Kidney capillary endothelial cell (primary cell): ENCODE measurements at regions not wholly inside any gene's neighbourhood (a gene's known extent, or its start where the extent isn't known, plus 50 kb on each side); places are given as distances from the start of the nearest gene placed in this dataset.
A peak's percentile ranks its signal among the peaks of the same experiment; 100 is the strongest.

ENCODE experiments used
- DNase-seq: peaks from one replicate; pipeline ENCODE4 v3.0.0-alpha.2; 2018; ENCODE audit warnings: low spot score

DNA sequence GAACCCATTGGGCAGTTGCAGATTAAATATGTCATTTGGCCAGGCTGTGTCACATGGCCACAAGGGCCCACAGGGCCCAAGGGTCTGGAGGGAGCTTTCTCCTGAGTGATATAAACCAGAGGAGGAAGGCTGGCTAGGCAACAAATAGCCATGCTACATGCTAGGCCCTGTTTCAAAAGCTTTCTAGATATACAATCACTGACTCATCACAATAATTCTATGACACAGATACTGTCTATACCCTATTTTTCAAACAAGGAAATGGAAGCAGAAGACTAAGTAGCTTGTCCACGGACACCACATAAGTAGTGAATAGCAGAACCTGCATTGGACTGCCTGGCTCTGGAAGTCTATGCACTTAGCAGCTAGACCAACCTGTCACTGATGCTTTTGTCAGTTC lies 625.4 kb downstream of the NTRK3 start:
- DNase-seq: no peak

DNA sequence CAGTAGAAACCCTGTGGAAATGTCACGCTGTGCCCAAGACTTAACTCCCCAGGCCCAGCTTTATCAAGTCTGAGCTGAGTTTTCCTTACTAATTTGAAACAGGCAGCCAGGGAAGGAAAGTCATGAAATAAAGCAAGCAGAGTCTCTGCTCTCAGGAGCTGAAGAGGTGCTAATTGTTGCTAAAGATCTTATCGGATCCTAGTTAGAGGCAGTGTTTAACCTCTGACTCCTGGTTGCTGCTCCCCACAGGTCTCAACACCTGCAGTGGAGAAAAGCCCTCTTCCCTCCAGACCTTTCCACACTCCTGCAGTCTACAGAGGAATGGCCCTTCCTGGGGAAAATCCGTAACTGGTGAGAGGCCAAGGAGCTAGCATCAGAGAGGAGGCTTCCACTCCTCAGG lies 628.2 kb downstream of the NTRK3 start:
- no peak for DNase-seq

DNA sequence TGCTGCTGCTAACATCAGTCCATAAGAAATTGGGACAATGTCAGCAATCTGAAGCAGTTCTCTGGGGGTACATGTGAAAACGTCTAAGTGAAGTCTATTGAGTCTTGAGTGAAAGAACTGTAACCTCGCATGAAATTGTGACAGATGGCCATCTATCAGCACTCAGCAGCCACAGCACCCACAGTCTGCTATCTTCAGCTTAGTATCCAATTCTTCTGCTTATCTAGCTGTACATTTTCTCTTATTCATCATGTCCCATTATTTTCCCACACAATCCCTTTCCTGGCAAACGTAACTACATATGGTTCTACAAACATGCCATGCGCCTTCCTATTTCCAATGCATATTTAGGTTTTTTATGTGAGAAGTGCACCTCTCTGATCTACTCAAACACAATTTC lies 629.7 kb downstream of the NTRK3 start:
- DNase-seq: no peak

DNA sequence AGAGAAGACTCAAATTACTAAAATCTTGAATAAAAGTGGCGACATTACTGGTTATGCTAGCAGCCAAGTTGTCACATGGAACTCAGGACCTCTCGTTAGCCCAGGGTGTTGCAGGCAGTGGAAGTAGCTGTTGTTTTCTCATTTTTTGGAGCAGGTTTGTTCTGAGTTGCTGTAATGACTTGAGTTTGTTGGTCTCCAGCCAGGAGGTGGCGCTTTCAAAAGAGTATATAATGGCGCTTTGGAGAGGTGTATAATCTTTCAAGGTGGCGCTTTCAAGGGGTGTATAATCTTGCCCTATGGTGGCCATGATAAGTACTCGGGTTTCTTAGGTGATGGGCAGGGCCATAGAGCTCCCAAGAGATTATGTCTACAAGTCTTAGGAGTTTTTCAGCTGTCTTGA lies 632.7 kb downstream of the NTRK3 start:
- no peak for DNase-seq

DNA sequence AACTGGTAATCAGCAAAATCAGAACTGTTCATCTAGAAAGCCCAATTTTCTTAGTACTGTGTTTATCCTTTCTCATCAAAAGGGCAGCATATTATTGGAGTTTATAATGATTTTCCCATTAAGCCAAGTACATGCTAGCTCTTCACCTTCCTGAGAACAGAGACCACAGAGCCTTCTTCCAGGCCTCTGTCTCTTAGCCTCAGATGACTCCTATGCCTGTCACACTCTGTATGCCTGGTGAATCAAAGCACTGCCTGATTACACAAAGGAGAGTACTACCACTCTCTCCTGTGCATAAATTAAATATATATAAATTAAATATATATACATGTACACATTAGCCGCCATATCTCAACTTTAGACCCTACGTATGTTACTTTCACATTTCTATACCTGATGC lies 636.1 kb downstream of the NTRK3 start:
- no peak for DNase-seq

DNA sequence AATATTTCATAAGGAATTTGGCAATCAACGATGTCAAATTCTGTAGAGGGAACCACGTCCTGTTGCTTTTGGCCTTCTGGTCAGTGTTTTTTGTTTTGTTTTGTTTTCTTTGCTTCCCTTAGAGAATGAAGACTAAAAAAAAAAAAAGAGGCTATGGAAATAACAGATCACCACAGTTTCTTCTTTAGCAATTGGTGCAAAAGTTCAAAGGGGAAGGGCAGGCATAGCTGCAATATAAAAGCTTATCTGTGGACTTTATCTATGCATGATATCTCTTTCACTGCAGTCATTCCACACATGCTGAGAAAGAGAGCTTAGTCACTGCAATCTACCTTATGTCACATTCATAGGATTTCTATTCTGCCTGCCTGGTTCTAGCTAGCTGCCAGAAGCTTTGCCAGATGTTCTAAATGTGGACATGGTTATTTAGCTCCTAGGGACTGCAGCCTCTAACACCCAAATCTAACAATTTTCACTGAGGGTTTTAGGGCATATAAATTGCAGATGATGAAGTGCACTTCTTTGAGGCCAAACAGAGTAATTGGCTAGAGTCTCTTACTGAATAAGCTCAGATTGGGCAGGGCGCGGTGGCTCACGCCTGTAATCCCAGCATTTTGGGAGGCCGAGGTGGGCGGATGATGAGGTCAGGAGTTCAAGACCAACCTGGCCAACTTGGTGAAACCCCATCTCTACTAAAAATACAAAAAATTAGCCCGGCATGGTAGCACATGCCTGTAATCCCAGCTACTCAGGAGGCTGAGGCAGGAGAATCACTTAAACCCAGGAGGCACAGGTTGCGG lies 637.2 kb downstream of the NTRK3 start:
- no peak for DNase-seq

DNA sequence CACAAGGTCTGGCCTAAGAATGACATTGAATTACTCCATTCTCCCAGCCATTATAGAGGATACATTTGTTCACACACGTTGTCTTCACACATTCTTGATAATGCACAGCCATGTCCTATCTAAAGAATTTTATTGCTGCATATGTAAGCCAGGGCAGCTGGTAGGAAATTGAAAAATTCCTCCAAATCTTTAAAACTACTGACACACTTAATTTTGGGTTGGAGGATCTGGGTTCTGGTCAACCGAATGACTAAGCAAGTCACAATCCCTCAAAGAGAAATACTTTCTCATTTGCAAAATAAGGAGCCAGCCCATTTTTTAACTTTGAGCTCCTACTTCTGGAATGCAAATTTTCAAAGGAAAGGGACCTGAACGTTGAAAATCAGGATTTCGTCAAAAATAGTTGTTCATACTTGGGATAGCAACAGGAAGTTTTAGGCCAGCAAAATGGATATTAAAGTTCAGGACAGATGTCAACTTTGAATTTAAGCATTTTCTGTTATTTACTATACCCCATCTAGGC lies 638.3 kb downstream of the NTRK3 start:
- DNase-seq: no peak

DNA sequence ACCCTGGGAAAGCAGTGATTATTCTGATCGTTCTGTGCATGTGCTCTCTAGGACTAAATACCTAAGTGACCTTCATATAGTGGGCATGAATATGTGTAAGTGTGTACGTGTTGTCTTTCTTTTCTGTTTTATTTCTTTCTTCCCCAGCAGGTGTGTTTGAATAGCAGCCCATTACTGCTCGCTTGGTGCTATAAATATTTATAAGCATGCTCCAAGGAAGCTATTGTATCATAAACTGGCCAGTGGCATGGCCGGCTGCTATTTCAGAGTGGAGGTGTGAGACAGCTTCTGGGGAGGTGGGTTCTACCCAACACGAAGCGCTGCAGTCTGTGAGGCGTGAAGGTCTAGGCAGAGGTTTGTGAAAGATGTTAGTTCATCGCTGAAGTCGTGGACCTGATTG lies 641.8 kb downstream of the NTRK3 start:
- DNase-seq: no peak

DNA sequence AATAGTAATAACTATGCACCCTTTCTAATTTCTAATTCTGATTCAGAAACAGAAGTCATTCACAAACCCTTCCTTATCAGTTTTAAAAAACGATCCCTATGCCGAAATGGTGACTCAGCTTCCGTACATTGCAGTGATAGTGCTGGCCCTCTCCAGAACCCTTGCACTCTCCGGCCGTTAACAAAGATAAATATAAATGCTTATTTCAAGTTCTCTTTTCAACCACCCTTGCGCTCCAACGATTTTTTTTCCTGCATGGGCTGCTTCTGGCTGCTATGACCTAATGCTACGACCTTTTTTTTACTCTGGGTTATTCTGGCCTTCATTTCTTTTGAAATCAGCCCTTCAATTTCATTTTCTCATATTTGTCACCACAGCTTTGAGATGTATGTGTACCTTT lies 646.2 kb downstream of the NTRK3 start:
- DNase-seq: no peak

- DNase-seq: no peak
Observed at GRCh38 chr15:87609894-87610293, 646.6 kb downstream of the NTRK3 start.

DNA sequence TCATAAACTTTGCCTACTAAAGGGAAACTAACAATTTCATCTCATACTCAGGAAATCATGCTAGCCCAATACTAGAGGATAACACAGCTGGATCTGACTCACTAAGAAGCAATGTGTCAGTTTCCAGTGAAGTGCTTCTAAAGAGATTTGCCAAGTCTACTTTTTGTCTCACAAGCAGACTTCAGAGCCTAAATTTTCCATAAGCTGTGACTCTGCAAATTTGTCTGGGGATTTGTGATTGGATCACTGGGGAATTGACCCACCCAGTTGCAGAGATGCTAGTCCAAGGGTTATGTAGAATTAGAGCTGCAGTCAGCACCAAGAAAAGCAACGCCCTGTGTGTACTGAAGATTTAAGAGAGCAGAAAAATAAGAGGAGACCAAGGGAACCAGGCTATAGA lies 647.1 kb downstream of the NTRK3 start:
- peak; percentile 64 for DNase-seq

GRCh38 chr15:87608238-87609028 lies 648.1 kb downstream of the NTRK3 start:
- no peak for DNase-seq

GRCh38 chr15:87606971-87607370 lies 649.6 kb downstream of the NTRK3 start:
- DNase-seq: no peak

GRCh38 chr15:87604857-87605446 lies 651.6 kb downstream of the NTRK3 start:
- peak; percentile 24 for DNase-seq

GRCh38 chr15:87602371-87602770 lies 654.2 kb downstream of the NTRK3 start:
- no peak for DNase-seq

- no peak for DNase-seq
Observed at GRCh38 chr15:87599616-87600015, 656.9 kb downstream of the NTRK3 start.

DNA sequence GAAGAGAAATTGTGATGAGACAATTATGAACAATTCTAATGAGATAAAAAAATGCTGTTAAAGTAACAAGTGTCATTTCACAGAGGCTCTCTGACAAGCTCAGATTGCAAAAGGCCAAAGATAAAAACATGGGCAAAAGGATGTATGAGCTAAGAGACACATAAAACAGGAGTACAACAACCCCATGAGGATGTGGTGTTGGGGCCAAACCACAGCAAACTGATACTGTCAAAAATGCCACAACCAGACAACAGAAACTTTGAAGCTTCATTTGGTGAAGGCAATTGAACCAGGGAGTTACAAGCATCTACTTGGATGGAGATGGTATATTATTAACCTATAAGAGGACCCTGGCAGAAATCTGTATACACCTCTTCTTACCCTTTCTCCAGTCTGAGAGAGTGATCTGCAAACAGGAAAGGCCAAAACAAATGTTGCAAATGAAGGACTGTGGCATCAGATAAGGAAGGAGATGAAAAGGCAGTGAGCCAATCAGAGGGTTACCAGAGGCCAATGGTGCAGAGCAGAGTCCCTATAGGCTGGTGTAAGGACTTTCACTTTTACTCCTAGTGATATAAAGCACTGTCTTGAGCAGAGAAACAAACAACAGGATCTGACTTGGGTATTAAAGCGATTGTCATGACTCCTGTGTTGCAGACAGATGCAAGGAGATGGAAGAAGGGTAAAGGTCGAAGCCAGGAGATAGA lies 659.0 kb downstream of the NTRK3 start:
- DNase-seq: no peak

DNA sequence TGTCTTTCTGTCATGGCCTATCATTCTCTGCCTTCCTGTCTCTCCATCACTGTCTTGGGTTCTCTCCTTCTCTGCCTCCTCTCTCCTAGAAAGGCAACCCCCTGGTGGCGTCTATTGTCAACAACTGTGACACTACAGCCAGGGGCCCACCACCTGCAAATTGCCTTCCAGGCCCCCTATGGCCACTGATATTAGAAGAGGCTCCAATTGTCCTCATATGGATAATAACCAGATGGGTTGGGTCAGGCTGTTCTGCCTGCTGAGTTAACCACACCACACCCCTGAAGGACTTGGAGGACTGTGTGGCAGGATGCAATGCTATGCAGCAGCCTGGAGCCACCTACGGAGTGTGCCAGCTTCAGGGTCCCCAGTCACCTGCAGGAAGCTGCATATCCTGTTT lies 665.0 kb downstream of the NTRK3 start:
- no peak for DNase-seq

DNA sequence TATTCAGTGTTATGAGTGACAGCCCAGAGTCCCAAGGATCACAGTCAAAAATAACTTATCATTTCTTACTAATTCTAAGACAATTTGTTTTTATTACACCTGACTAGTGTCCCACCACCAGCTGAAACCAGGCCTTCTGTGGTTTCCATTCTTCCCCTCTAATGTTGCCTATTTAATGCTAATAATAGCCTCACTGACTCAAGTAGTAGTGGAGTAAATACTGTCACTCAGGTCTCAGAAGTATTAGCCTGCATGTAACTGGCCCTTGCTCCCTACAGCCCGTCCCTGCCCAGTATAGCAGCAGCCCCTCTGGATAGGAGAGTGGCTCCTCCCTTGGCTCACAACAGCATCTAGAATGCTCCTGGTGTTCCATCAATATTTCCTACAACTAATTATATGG lies 665.5 kb downstream of the NTRK3 start:
- DNase-seq: no peak

DNA sequence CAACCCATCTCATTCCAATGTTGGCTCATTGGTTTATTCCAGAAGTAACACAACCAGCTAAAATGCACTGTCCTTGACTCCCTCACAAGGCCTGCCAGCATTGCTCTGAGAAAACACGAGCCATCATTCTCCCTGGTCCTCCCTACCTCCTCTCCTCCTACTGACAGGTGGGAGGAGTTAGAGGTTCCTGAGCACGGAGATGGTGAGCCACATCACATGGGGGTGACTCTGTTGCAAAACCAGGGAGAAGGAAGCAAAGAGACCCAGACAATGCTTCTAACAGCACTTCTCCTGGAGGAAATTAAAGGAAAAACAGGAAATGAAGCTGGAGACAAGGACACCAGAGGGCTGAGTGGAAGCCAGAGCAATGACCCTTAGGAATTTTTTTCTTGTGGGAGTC lies 667.4 kb downstream of the NTRK3 start:
- DNase-seq: peak; percentile 4

GRCh38 chr15:87582169-87582568 lies 674.4 kb downstream of the NTRK3 start:
- no peak for DNase-seq

- DNase-seq: no peak
Observed at GRCh38 chr15:87579537-87579936, 677.0 kb downstream of the NTRK3 start.
